HFFc6 (cell line): ENCODE measurements at regions not wholly inside any gene's neighbourhood (a gene's known extent, or its start where the extent isn't known, plus 50 kb on each side); places are given as distances from the start of the nearest gene placed in this dataset.

ENCODE experiments used
- DNase-seq: peaks from one replicate; pipeline ENCODE4 v3.0.0-alpha.2; 2018
- H3K27ac Mint-ChIP-seq: 2 replicates; pipeline ENCODE4 v1.8.0; 2020; ENCODE audit warnings: mild to moderate bottlenecking, mixed read lengths
- H3K27me3 Mint-ChIP-seq: 2 replicates; pipeline ENCODE4 v1.8.0; 2021; ENCODE audit warnings: mild to moderate bottlenecking, moderate library complexity, mixed read lengths; ENCODE audit not compliant: insufficient read depth
- H3K36me3 Mint-ChIP-seq: 2 replicates; pipeline ENCODE4 v1.8.0; 2021; ENCODE audit warnings: low read depth, mixed read lengths
- H3K4me1 Mint-ChIP-seq: 2 replicates; pipeline ENCODE4 v1.8.0; 2020; ENCODE audit warnings: low read depth, mixed read lengths
- H3K4me3 Mint-ChIP-seq: 2 replicates; pipeline ENCODE4 v1.8.0; 2020; ENCODE audit warnings: mild to moderate bottlenecking, moderate library complexity, mixed read lengths
- H3K9me3 Mint-ChIP-seq: 2 replicates; pipeline ENCODE4 v1.8.0; 2020; ENCODE audit warnings: mild to moderate bottlenecking, mixed read lengths
- CTCF ChIP-seq: fragments of 200-600 bp; sonication (generic); IDR thresholded peaks from 2 replicates; pipeline ENCODE4 v1.5.0; 2021; ENCODE audit warnings: antibody characterized with exemption, mild to moderate bottlenecking

- Mint-ChIP-seq H3K9me3 (peaks cover 23% of the 10 kb centered on the region), H3K36me3 (peaks cover 4% of the 10 kb centered on the region; the same call in 1 of the 2 replicates), H3K27me3 (no peaks in the 10 kb centered on the region), H3K27ac (no peak overlapping the region), H3K4me3 (no peak overlapping the region), H3K4me1 (no peaks in the 10 kb centered on the region)
- no peak for TF ChIP-seq CTCF
- no peak for DNase-seq
These were observed 181.0 kb upstream of the TLL1 start for GRCh38 chr4:165692082-165692481.

- Mint-ChIP-seq H3K4me3 (no peak overlapping the region; the same call in 1 of the 2 replicates), H3K27ac (no peak overlapping the region), H3K27me3 (no peaks in the 10 kb centered on the region), H3K9me3 (peaks cover 22% of the 10 kb centered on the region; the same call in 1 of the 2 replicates), H3K36me3 (no peaks in the 10 kb centered on the region), H3K4me1 (no peaks in the 10 kb centered on the region)
- no peak for TF ChIP-seq CTCF
- DNase-seq = no peak
These were observed 174.8 kb upstream of the TLL1 start for GRCh38 chr4:165698272-165698671.

- DNase-seq = no peak
- Mint-ChIP-seq H3K9me3 (peaks cover 22% of the 10 kb centered on the region; the same call in 1 of the 2 replicates), H3K27ac (no peak overlapping the region), H3K4me1 (no peaks in the 10 kb centered on the region), H3K27me3 (no peaks in the 10 kb centered on the region), H3K36me3 (no peaks in the 10 kb centered on the region), H3K4me3 (no peak overlapping the region)
- no peak for TF ChIP-seq CTCF
These were observed 174.0 kb upstream of the TLL1 start for GRCh38 chr4:165699055-165699454.

GRCh38 chr4:165700855-165701254 is 172.2 kb upstream of the TLL1 start:
- Mint-ChIP-seq H3K36me3 (no peaks in the 10 kb centered on the region), H3K4me1 (no peaks in the 10 kb centered on the region), H3K4me3 (no peak overlapping the region), H3K9me3 (peaks cover 18% of the 10 kb centered on the region), H3K27ac (no peak overlapping the region), H3K27me3 (no peaks in the 10 kb centered on the region)
- no peak for TF ChIP-seq CTCF
- no peak for DNase-seq

GRCh38 chr4:165707128-165707527 is 165.9 kb upstream of the TLL1 start:
- Mint-ChIP-seq H3K4me3 (no peak overlapping the region), H3K9me3 (peaks cover 9% of the 10 kb centered on the region)

More at GRCh38 chr4:165707128-165707527, 165.9 kb upstream of the TLL1 start:
- no peak for DNase-seq
- H3K36me3 Mint-ChIP-seq = no peaks in the 10 kb centered on the region
- TF ChIP-seq CTCF = no peak
- H3K27ac Mint-ChIP-seq = no peak overlapping the region
- no peaks in the 10 kb centered on the region for H3K4me1 Mint-ChIP-seq
- no peaks in the 10 kb centered on the region for H3K27me3 Mint-ChIP-seq
